GM18519 (cell line): ENCODE measurements at regions not wholly inside any gene's neighbourhood (a gene's known extent, or its start where the extent isn't known, plus 50 kb on each side); places are given as distances from the start of the nearest gene placed in this dataset.
"Not testable (repeated sequence)": the region's sequence is repeated elsewhere in the genome, so short reads cannot be mapped to it uniquely, and the experiment has no call there.

Source experiments
- ATAC-seq: cut with Tn5 transposase; IDR thresholded peaks from one replicate; pipeline ENCODE4 v1.9.1; 2021; ENCODE audit warnings: mild to moderate bottlenecking, moderate library complexity; ENCODE audit not compliant: unreplicated experiment, low FRiP score

GRCh38 chrX:115357326-115358120, 68.0 kb downstream of the LUZP4 start:
- no peak for ATAC-seq

GRCh38 chrX:115359508-115359907, 70.0 kb downstream of the LUZP4 start:
- not testable (repeated sequence) for ATAC-seq

GRCh38 chrX:115360220-115360781, 70.8 kb downstream of the LUZP4 start:
- no peak for ATAC-seq

- ATAC-seq, result no peak
These were observed 73.0 kb downstream of the LUZP4 start for GRCh38 chrX:115362334-115363095.

- no peak for ATAC-seq
These were observed 73.9 kb downstream of the LUZP4 start for GRCh38 chrX:115363372-115363771.

GRCh38 chrX:115363897-115364296, 74.4 kb downstream of the LUZP4 start:
- no peak for ATAC-seq

- no peak for ATAC-seq
These were observed 75.2 kb downstream of the LUZP4 start for GRCh38 chrX:115364670-115365069.

- ATAC-seq, result no peak
These were observed 77.0 kb downstream of the LUZP4 start for GRCh38 chrX:115366535-115366934.

GRCh38 chrX:115367455-115367854, 77.9 kb downstream of the LUZP4 start:
- ATAC-seq, result no peak

- no peak for ATAC-seq
These were observed 78.4 kb downstream of the LUZP4 start for GRCh38 chrX:115367951-115368350.

- no peak for ATAC-seq
These were observed 79.4 kb downstream of the LUZP4 start for GRCh38 chrX:115368876-115369275.

- no peak for ATAC-seq
These were observed 82.6 kb downstream of the LUZP4 start for GRCh38 chrX:115372152-115372551.

- ATAC-seq, result no peak
These were observed 83.8 kb downstream of the LUZP4 start for GRCh38 chrX:115373308-115373707.

- ATAC-seq, result no peak
These were observed 89.0 kb downstream of the LUZP4 start for GRCh38 chrX:115378471-115378870.

GRCh38 chrX:115387327-115387726, 97.8 kb downstream of the LUZP4 start:
- ATAC-seq, result no peak

GRCh38 chrX:115388879-115389278, 99.4 kb downstream of the LUZP4 start:
- no peak for ATAC-seq

GRCh38 chrX:115390078-115390477, 100.6 kb downstream of the LUZP4 start:
- ATAC-seq, result no peak

GRCh38 chrX:115392031-115392430, 102.5 kb downstream of the LUZP4 start:
- ATAC-seq, result no peak

GRCh38 chrX:115392871-115393270, 103.4 kb downstream of the LUZP4 start:
- ATAC-seq, result no peak

GRCh38 chrX:115393271-115393670, 103.8 kb downstream of the LUZP4 start:
- ATAC-seq, result no peak

GRCh38 chrX:115394806-115395205, 105.3 kb downstream of the LUZP4 start:
- not testable (repeated sequence) for ATAC-seq
